Endothelial cell of umbilical vein (primary cell): ENCODE measurements at regions not wholly inside any gene's neighbourhood (a gene's known extent, or its start where the extent isn't known, plus 50 kb on each side); places are given as distances from the start of the nearest gene placed in this dataset.

Experiments
- EZH2 ChIP-seq: IDR thresholded peaks from 2 replicates; pipeline ENCODE4 v1.6.1; 2012; ENCODE audit warnings: borderline replicate concordance, low read depth, mild to moderate bottlenecking, moderate library complexity, low read length, inconsistent platforms; ENCODE audit not compliant: severe bottlenecking
- MYC ChIP-seq: IDR thresholded peaks from one replicate; pipeline ENCODE4 v1.6.1; 2011; ENCODE audit warnings: mild to moderate bottlenecking, low read depth, low read length
- POLR2A ChIP-seq: IDR thresholded peaks from 2 replicates; pipeline ENCODE4 v1.6.1; 2012; ENCODE audit warnings: low read depth, mild to moderate bottlenecking, control low read depth, low read length
- POLR2AphosphoS5 ChIP-seq: IDR thresholded peaks from 2 replicates; pipeline ENCODE4 v1.6.1; 2012; ENCODE audit warnings: low read depth, mild to moderate bottlenecking, control low read depth, low read length, moderate library complexity; ENCODE audit not compliant: insufficient read depth
- TF ChIP-seq, protein P1 (sequence below), 2 donors: IDR thresholded peaks; 1 replicate in 1 of 2; 2 replicates in 1 of 2; pipeline ENCODE4 v1.5.1; 2011; ENCODE audit warnings: low read length in 2 of 2, mild to moderate bottlenecking in 2 of 2, moderate library complexity in 2 of 2, control low read depth in 1 of 2, inconsistent platforms in 1 of 2, low read depth in 1 of 2; ENCODE audit not compliant: insufficient read depth in 1 of 2; ENCODE audit errors: extremely low read depth in 1 of 2

DNA sequence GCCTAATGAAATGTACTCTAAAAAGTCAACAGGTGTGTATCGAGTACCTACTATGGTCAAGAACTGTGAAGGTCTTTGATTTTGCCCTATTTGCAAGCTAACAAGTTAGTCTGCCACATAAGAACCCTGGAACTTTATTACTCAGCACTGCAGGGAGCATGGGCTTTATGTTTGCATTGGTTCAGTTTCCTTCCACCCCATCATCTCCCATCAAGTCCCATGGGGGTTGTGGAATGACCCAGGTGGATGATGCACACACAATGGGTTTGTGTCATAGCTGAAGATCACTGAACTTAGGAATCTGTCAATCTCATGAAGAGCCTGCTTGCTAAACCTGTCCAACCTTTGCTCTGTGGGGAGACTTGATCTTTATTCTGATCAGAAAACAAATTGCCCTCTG is 265.5 kb downstream of the RPRM start:
- TF ChIP-seq, protein P1, sequence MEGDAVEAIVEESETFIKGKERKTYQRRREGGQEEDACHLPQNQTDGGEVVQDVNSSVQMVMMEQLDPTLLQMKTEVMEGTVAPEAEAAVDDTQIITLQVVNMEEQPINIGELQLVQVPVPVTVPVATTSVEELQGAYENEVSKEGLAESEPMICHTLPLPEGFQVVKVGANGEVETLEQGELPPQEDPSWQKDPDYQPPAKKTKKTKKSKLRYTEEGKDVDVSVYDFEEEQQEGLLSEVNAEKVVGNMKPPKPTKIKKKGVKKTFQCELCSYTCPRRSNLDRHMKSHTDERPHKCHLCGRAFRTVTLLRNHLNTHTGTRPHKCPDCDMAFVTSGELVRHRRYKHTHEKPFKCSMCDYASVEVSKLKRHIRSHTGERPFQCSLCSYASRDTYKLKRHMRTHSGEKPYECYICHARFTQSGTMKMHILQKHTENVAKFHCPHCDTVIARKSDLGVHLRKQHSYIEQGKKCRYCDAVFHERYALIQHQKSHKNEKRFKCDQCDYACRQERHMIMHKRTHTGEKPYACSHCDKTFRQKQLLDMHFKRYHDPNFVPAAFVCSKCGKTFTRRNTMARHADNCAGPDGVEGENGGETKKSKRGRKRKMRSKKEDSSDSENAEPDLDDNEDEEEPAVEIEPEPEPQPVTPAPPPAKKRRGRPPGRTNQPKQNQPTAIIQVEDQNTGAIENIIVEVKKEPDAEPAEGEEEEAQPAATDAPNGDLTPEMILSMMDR (IDR thresholded peaks at IDR 0.05; ENCODE audit: extremely low read depth in 1 of 2, insufficient read depth in 1 of 2, low read depth in 1 of 2, low read length in 2 of 2): no peak
- TF ChIP-seq POLR2AphosphoS5: no peak
- no peak for TF ChIP-seq EZH2
- no peak for TF ChIP-seq MYC
- no peak for TF ChIP-seq POLR2A
